ENCODE measurements at regions not wholly inside any gene's neighbourhood (a gene's known extent, or its start where the extent isn't known, plus 50 kb on each side); places are given as distances from the start of the nearest gene placed in this dataset.

DNA sequence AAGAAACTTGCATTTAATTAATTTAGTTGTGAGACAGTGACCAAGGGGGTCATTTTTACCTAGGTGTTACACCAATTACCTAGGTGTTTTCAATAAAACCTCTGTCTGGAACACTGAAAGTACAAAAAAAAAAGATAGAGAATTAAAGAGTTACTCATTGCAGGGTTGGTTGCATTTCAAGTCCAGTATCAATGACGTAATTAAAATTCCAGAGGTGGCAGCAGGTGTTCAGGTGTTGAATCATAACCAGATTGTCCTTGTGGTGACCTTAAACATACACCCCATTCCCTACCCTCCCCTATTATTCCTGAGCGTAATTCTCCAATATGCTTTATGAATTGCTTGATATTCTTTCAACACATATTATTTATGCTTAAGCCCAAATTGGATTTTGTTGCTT lies 352.0 kb upstream of the SLC8A1 start:
- no peaks in the 10 kb centered on the region for H3K36me3 ChIP-seq (ENCODE audit: insufficient read depth, low read length, poor library complexity, severe bottlenecking)
- H3K27me3 ChIP-seq (replicated peaks; ENCODE audit: insufficient read depth, low read depth, low read length, poor library complexity) = no peaks in the 10 kb centered on the region
- H3K4me1 ChIP-seq (ENCODE audit: insufficient read depth, low read length, poor library complexity, severe bottlenecking) = no peaks in the 10 kb centered on the region
- intact Hi-C loops (cut with micrococcal nuclease; ENCODE audit: unreplicated experiment) = no loop called here
- ChIA-PET CTCF (no interaction called here), POLR2A (ENCODE audit: low non-redundant PET) (no interaction called here)
- DNase-seq (ENCODE audit: low spot score) = no peak
- no peak overlapping the region for H3K27ac ChIP-seq (ENCODE audit: low read depth, low read length, poor library complexity, severe bottlenecking)
- no peak overlapping the region for H3K4me3 ChIP-seq (ENCODE audit: low read depth, low read length, poor library complexity, severe bottlenecking)
- H3K9me3 ChIP-seq (ENCODE audit: low read depth, low read length, poor library complexity, severe bottlenecking) = no peaks in the 10 kb centered on the region
- BruUV-seq (replicated peaks) = no TSS peak
- TF ChIP-seq, protein P1, sequence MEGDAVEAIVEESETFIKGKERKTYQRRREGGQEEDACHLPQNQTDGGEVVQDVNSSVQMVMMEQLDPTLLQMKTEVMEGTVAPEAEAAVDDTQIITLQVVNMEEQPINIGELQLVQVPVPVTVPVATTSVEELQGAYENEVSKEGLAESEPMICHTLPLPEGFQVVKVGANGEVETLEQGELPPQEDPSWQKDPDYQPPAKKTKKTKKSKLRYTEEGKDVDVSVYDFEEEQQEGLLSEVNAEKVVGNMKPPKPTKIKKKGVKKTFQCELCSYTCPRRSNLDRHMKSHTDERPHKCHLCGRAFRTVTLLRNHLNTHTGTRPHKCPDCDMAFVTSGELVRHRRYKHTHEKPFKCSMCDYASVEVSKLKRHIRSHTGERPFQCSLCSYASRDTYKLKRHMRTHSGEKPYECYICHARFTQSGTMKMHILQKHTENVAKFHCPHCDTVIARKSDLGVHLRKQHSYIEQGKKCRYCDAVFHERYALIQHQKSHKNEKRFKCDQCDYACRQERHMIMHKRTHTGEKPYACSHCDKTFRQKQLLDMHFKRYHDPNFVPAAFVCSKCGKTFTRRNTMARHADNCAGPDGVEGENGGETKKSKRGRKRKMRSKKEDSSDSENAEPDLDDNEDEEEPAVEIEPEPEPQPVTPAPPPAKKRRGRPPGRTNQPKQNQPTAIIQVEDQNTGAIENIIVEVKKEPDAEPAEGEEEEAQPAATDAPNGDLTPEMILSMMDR (conservative IDR thresholded peaks at IDR 0.05; ENCODE audit: low read depth, low read length) = no peak
- TF ChIP-seq EZH2 (IDR thresholded peaks at IDR 0.05; ENCODE audit: borderline replicate concordance, low read depth, low read length, poor library complexity, severe bottlenecking) = no peak

DNA sequence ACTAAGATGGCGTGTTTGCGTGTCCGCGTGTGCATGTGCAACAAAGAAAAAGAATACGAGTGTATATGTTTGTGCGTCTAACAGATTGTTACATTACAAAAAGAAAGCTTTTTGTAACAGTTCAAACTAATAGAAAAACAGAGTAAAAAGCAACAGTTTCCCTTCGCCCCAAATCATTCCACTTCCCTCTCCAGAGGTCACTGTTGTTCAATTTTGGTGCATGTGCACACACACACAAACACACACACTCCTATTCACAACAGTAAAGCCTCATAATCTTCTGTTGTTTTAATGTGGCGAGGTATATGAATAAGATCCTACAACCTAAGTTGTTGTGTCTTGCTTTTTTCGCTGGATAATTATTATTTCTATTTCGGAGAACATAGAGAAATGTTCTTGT lies 357.3 kb upstream of the SLC8A1 start:
- Histone ChIP-seq H3K4me1 (ENCODE audit: insufficient read depth, low read length, poor library complexity, severe bottlenecking) (no peaks in the 10 kb centered on the region), H3K4me3 (ENCODE audit: low read depth, low read length, poor library complexity, severe bottlenecking) (no peak overlapping the region), H3K27me3 (replicated peaks; ENCODE audit: insufficient read depth, low read depth, low read length, poor library complexity) (no peaks in the 10 kb centered on the region), H3K36me3 (ENCODE audit: insufficient read depth, low read length, poor library complexity, severe bottlenecking) (no peaks in the 10 kb centered on the region), H3K27ac (ENCODE audit: low read depth, low read length, poor library complexity, severe bottlenecking) (no peak overlapping the region), H3K9me3 (ENCODE audit: low read depth, low read length, poor library complexity, severe bottlenecking) (no peaks in the 10 kb centered on the region)
- TF ChIP-seq, protein P1 (conservative IDR thresholded peaks at IDR 0.05; ENCODE audit: low read depth, low read length) = no peak
- TF ChIP-seq EZH2 (IDR thresholded peaks at IDR 0.05; ENCODE audit: borderline replicate concordance, low read depth, low read length, poor library complexity, severe bottlenecking) = no peak
- intact Hi-C loops (cut with micrococcal nuclease; ENCODE audit: unreplicated experiment) = no loop called here
- CTCF ChIA-PET = no interaction called here
- no TSS peak for BruUV-seq (replicated peaks)
- no peak for DNase-seq (ENCODE audit: low spot score)
- POLR2A ChIA-PET (ENCODE audit: low non-redundant PET) = no interaction called here

DNA sequence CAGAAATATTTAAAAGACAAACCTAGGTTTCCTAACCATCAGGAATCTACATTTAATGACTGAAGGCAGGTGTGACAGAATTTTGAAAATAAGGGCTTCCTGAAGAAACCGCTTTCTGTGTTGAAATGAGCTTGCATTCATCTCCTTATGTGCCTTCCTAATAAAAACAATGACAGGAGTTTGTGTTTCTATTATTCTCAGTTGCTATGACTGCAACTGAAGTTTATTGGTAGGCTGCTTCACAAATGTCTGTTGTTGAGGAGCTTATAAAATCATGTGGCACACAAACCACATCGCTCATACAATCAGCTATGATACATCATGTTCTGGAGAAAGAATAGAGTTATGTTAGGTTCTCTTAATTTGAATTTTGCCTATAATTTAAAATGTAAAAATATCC lies 362.7 kb upstream of the SLC8A1 start:
- intact Hi-C loops (cut with micrococcal nuclease; ENCODE audit: unreplicated experiment) = loop anchor here (2.0 kb wide), 1 partner anchor 62 kb away; no protein-coding TSS in a partner anchor
- TF ChIP-seq, protein P1 (conservative IDR thresholded peaks at IDR 0.05; ENCODE audit: low read depth, low read length) = no peak
- TF ChIP-seq EZH2 (IDR thresholded peaks at IDR 0.05; ENCODE audit: borderline replicate concordance, low read depth, low read length, poor library complexity, severe bottlenecking) = no peak
- Histone ChIP-seq H3K4me1 (ENCODE audit: insufficient read depth, low read length, poor library complexity, severe bottlenecking) (no peaks in the 10 kb centered on the region), H3K27ac (ENCODE audit: low read depth, low read length, poor library complexity, severe bottlenecking) (no peak overlapping the region), H3K9me3 (ENCODE audit: low read depth, low read length, poor library complexity, severe bottlenecking) (no peaks in the 10 kb centered on the region), H3K36me3 (ENCODE audit: insufficient read depth, low read length, poor library complexity, severe bottlenecking) (no peaks in the 10 kb centered on the region), H3K27me3 (replicated peaks; ENCODE audit: insufficient read depth, low read depth, low read length, poor library complexity) (no peaks in the 10 kb centered on the region), H3K4me3 (ENCODE audit: low read depth, low read length, poor library complexity, severe bottlenecking) (no peak overlapping the region)
- POLR2A ChIA-PET (ENCODE audit: low non-redundant PET) = no interaction called here
- CTCF ChIA-PET = no interaction called here
- BruUV-seq (replicated peaks) = no TSS peak
- no peak for DNase-seq (ENCODE audit: low spot score)

Measured in A673 (cell line).